ENCODE measurements at regions not wholly inside any gene's neighbourhood (a gene's known extent, or its start where the extent isn't known, plus 50 kb on each side); places are given as distances from the start of the nearest gene placed in this dataset.

DNA sequence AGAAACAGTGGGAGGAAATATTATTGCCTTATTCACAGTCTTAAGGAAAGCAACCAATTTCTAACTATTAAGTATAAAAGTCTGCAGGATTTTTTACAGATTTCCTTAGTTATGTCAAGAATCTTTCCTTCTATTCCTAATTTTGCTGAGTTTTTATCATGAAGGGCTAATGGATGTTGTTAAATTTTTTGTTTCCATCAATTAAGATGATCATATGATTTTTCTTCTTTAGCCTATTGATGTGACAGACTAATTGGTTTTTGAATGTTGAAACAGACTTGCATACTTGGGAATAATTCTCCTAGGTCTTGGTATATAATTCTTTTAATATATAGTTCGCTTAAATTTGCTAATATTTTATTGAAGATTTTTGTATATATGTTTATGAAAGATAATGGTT is 569.1 kb upstream of the KCND2 start:
- H3K4me3 ChIP-seq (ENCODE audit: low read depth, low read length), result no peak overlapping the region
- TF ChIP-seq, protein P1, sequence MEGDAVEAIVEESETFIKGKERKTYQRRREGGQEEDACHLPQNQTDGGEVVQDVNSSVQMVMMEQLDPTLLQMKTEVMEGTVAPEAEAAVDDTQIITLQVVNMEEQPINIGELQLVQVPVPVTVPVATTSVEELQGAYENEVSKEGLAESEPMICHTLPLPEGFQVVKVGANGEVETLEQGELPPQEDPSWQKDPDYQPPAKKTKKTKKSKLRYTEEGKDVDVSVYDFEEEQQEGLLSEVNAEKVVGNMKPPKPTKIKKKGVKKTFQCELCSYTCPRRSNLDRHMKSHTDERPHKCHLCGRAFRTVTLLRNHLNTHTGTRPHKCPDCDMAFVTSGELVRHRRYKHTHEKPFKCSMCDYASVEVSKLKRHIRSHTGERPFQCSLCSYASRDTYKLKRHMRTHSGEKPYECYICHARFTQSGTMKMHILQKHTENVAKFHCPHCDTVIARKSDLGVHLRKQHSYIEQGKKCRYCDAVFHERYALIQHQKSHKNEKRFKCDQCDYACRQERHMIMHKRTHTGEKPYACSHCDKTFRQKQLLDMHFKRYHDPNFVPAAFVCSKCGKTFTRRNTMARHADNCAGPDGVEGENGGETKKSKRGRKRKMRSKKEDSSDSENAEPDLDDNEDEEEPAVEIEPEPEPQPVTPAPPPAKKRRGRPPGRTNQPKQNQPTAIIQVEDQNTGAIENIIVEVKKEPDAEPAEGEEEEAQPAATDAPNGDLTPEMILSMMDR (IDR thresholded peaks at IDR 0.05; ENCODE audit: insufficient read depth, low read length), result no peak
- DNase-seq (ENCODE audit: low read depth), result no peak

DNA sequence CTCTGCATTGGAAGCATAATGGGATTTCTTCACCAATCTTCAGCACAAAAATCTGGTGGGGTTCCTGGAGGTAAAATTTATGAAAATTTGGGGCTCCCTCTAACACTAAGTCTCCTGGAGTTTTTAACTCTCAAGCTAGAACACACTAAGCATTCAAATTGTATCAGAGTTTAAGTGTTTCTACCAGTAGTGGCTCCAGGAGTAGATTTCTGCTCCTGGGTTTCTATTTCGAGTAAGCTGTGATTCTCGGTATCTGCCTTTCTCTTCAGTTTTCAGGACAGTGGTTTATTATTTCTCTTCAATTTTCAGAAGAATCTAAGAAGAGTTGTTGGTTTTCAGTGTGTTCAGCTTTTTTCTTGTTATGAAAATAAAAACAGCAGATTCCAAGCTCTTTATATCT is 566.4 kb upstream of the KCND2 start:
- TF ChIP-seq, protein P1 (IDR thresholded peaks at IDR 0.05; ENCODE audit: insufficient read depth, low read length), result no peak

GRCh38 chr7:119708891-119709290 is 564.1 kb upstream of the KCND2 start:
- peak; percentile 3 for DNase-seq (ENCODE audit: low read depth)
- H3K4me3 ChIP-seq (ENCODE audit: low read depth, low read length), result no peak overlapping the region
- TF ChIP-seq, protein P1 (IDR thresholded peaks at IDR 0.05; ENCODE audit: insufficient read depth, low read length), result no peak

More for the DNA sequence above, 566.4 kb upstream of the KCND2 start:
- DNase-seq (ENCODE audit: low read depth), result no peak
- no peak overlapping the region for H3K4me3 ChIP-seq (ENCODE audit: low read depth, low read length)

GRCh38 chr7:119711104-119711503 is 561.9 kb upstream of the KCND2 start:
- DNase-seq (ENCODE audit: low read depth), result no peak
- no peak overlapping the region for H3K4me3 ChIP-seq (ENCODE audit: low read depth, low read length)
- TF ChIP-seq, protein P1 (IDR thresholded peaks at IDR 0.05; ENCODE audit: insufficient read depth, low read length), result no peak

DNA sequence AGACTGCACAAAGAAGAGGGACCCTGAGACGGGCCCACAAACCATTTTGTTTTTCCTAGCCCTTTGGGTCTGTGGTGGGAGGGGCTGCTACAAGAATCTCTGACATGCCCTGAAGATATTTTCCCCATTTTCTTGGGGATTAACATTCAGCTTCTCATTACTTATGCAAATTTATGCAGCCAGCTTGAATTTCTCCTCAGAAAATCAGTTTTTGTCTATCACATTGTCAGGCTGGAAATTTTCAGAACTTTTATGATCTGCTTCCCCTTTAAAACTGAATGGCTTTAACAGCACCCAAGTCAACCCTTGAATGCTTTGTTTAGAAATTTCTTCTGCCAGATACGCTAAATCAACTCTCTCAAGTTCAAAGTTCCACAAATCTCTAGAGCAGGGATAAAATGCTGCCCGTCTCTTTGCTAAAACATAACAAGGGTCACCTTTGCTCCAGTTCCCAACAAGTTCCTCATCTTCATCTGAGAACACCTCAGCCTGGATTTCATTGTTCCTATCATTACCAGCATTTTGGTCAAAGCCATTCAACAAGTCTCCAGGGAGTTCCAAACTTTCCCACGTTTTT is 560.0 kb upstream of the KCND2 start:
- H3K4me3 ChIP-seq (ENCODE audit: low read depth, low read length), result no peak overlapping the region
- TF ChIP-seq, protein P1 (IDR thresholded peaks at IDR 0.05; ENCODE audit: insufficient read depth, low read length), result no peak
- no peak for DNase-seq (ENCODE audit: low read depth)

DNA sequence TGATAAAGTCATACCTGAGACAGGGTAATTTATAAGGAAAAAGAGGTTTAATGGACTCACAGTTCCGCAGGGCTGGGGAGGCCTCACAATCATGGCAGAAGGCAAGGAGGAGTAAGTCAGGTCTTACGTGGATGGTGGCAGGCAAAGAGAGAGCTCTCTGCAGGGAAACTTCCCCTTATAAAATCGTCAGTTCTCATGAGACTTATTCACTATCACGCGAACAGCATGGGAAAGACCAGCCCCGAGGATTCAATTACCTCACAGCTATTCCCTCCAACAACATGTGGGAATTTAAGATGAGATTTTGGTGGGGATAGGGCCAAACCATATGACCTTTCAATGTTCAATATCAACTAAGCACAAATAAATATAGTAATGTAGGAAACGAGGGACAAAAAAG is 559.4 kb upstream of the KCND2 start:
- no peak for DNase-seq (ENCODE audit: low read depth)

More for the DNA sequence above, 559.4 kb upstream of the KCND2 start:
- TF ChIP-seq, protein P1 (IDR thresholded peaks at IDR 0.05; ENCODE audit: insufficient read depth, low read length), result no peak
- no peak overlapping the region for H3K4me3 ChIP-seq (ENCODE audit: low read depth, low read length)

Data from fibroblast of the aortic adventitia (primary cell).